ENCODE measurements at regions not wholly inside any gene's neighbourhood (a gene's known extent, or its start where the extent isn't known, plus 50 kb on each side); places are given as distances from the start of the nearest gene placed in this dataset.

GRCh38 chr4:108427946-108428485 lies 192.4 kb upstream of the RPL34 start:
- TF ChIP-seq POLR2AphosphoS5 (IDR thresholded peaks at IDR 0.05; ENCODE audit: low read depth, low read length) (no peak), POLR2A (IDR thresholded peaks at IDR 0.05; ENCODE audit: low read depth, low read length) (no peak), SPI1 (IDR thresholded peaks at IDR 0.05; ENCODE audit: low read depth, low read length) (no peak), TAF1 (IDR thresholded peaks at IDR 0.05; ENCODE audit: low read depth, low read length) (no peak), POU2F2 (IDR thresholded peaks at IDR 0.05; ENCODE audit: low read depth, low read length) (no peak), PAX5 (IDR thresholded peaks at IDR 0.05; ENCODE audit: insufficient read depth, low read length, severe bottlenecking) (no peak)

Measured in GM12891 (cell line).